ENCODE measurements at regions not wholly inside any gene's neighbourhood (a gene's known extent, or its start where the extent isn't known, plus 50 kb on each side); places are given as distances from the start of the nearest gene placed in this dataset.

GRCh38 chr1:96020378-96020777 is 701.2 kb upstream of the PTBP2 start:
- Histone ChIP-seq H3K4me1 (ENCODE audit: low read length) (no peaks in the 10 kb centered on the region), H3K9ac (ENCODE audit: low read length) (no peak overlapping the region), H3K9me2 (replicated peaks; ENCODE audit: insufficient read depth, low read length) (no peaks in the 10 kb centered on the region), H2AFZ (ENCODE audit: low read length) (no peak overlapping the region), H3K36me3 (ENCODE audit: insufficient read depth, low read length) (no peaks in the 10 kb centered on the region), H4K20me1 (ENCODE audit: insufficient read depth, low read depth, low read length) (no peaks in the 10 kb centered on the region), H3K4me2 (ENCODE audit: low read depth, low read length, poor library complexity, severe bottlenecking) (no peak overlapping the region), H3K79me2 (ENCODE audit: low read length) (no peaks in the 10 kb centered on the region), H3K27ac (ENCODE audit: low read length) (no peak overlapping the region), H3K4me3 (ENCODE audit: low read length) (no peak overlapping the region), H3K9me3 (ENCODE audit: low read length) (0 out of 2 replicates have a peak, but pooled peaks cover 3% of the 10 kb centered on the region), H3K27me3 (ENCODE audit: low read length) (no peaks in the 10 kb centered on the region)
- no peak for DNase-seq

- H3K4me2 ChIP-seq (ENCODE audit: low read depth, low read length, poor library complexity, severe bottlenecking) = no peak overlapping the region
Observed at GRCh38 chr1:96025062-96025461, 696.5 kb upstream of the PTBP2 start.

DNA sequence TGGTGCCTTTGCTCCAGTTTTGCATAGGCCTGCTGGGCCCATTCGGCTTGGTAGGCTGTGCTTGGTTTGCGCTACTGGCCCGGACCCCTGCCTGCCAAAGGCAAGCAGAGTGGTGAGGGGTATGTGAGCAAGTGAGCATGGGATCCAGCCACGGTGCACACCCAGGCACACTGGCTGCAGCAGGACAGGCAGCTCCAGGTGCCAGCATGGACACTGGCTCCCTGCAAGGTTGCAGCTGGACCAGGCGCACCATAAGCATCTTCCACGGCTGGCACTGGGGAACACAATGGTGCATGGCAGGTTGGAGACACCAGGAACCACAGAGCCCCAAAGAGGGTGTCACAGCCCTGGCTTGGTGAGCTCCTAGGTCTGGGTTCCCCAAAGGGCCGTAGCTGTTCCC is 693.5 kb upstream of the PTBP2 start:
- no peaks in the 10 kb centered on the region for H4K20me1 ChIP-seq (ENCODE audit: insufficient read depth, low read depth, low read length)
- no peak overlapping the region for H2AFZ ChIP-seq (ENCODE audit: low read length)
- H3K36me3 ChIP-seq (ENCODE audit: insufficient read depth, low read length) = no peaks in the 10 kb centered on the region
- H3K9me3 ChIP-seq (ENCODE audit: low read length) = 0 out of 2 replicates have a peak, but pooled peaks cover 3% of the 10 kb centered on the region
- H3K27ac ChIP-seq (ENCODE audit: low read length) = no peak overlapping the region
- no peak for DNase-seq
- H3K9me2 ChIP-seq (replicated peaks; ENCODE audit: insufficient read depth, low read length) = no peaks in the 10 kb centered on the region
- H3K79me2 ChIP-seq (ENCODE audit: low read length) = no peaks in the 10 kb centered on the region
- H3K4me2 ChIP-seq (ENCODE audit: low read depth, low read length, poor library complexity, severe bottlenecking) = no peak overlapping the region
- no peaks in the 10 kb centered on the region for H3K27me3 ChIP-seq (ENCODE audit: low read length)
- no peak overlapping the region for H3K4me3 ChIP-seq (ENCODE audit: low read length)
- H3K9ac ChIP-seq (ENCODE audit: low read length) = no peak overlapping the region
- no peaks in the 10 kb centered on the region for H3K4me1 ChIP-seq (ENCODE audit: low read length)

More at GRCh38 chr1:96025062-96025461, 696.5 kb upstream of the PTBP2 start:
- Histone ChIP-seq H3K4me1 (ENCODE audit: low read length) (no peaks in the 10 kb centered on the region), H3K9ac (ENCODE audit: low read length) (no peak overlapping the region), H3K9me2 (replicated peaks; ENCODE audit: insufficient read depth, low read length) (no peaks in the 10 kb centered on the region), H2AFZ (ENCODE audit: low read length) (no peak overlapping the region), H3K27ac (ENCODE audit: low read length) (no peak overlapping the region), H4K20me1 (ENCODE audit: insufficient read depth, low read depth, low read length) (no peaks in the 10 kb centered on the region), H3K79me2 (ENCODE audit: low read length) (no peaks in the 10 kb centered on the region), H3K36me3 (ENCODE audit: insufficient read depth, low read length) (no peaks in the 10 kb centered on the region), H3K9me3 (ENCODE audit: low read length) (0 out of 2 replicates have a peak, but pooled peaks cover 3% of the 10 kb centered on the region), H3K27me3 (ENCODE audit: low read length) (no peaks in the 10 kb centered on the region), H3K4me3 (ENCODE audit: low read length) (no peak overlapping the region)
- no peak for DNase-seq

DNA sequence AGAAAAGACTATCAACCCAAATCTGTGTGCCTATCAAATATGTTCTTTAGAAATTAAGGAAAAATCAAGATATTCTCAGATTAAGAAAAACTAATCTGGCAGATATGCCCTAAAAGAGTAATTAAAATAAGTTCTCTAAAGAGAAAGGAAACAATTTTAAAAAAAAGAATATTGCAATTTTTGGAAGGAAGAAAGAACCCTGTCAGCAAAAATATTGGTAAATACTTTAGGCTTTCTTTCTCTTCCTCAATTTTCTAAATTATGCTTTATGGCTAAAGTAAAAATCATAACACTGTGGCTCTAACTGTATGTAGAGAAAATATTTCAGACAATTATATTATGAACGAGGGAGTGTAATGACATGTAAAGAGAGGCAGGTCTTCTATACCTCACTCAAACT is 691.3 kb upstream of the PTBP2 start:
- H3K4me2 ChIP-seq (ENCODE audit: low read depth, low read length, poor library complexity, severe bottlenecking) = no peak overlapping the region
- H3K4me1 ChIP-seq (ENCODE audit: low read length) = no peaks in the 10 kb centered on the region
- H3K9ac ChIP-seq (ENCODE audit: low read length) = no peak overlapping the region
- H3K9me3 ChIP-seq (ENCODE audit: low read length) = no peaks in the 10 kb centered on the region
- H3K36me3 ChIP-seq (ENCODE audit: insufficient read depth, low read length) = no peaks in the 10 kb centered on the region
- H2AFZ ChIP-seq (ENCODE audit: low read length) = no peak overlapping the region
- H3K4me3 ChIP-seq (ENCODE audit: low read length) = no peak overlapping the region
- H3K79me2 ChIP-seq (ENCODE audit: low read length) = no peaks in the 10 kb centered on the region
- H3K9me2 ChIP-seq (replicated peaks; ENCODE audit: insufficient read depth, low read length) = no peaks in the 10 kb centered on the region
- H3K27ac ChIP-seq (ENCODE audit: low read length) = no peak overlapping the region
- H3K27me3 ChIP-seq (ENCODE audit: low read length) = no peaks in the 10 kb centered on the region
- DNase-seq = no peak
- H4K20me1 ChIP-seq (ENCODE audit: insufficient read depth, low read depth, low read length) = no peaks in the 10 kb centered on the region

- H3K4me1 ChIP-seq (ENCODE audit: low read length) = no peaks in the 10 kb centered on the region
- no peaks in the 10 kb centered on the region for H3K9me3 ChIP-seq (ENCODE audit: low read length)
- no peak overlapping the region for H3K9ac ChIP-seq (ENCODE audit: low read length)
- DNase-seq = no peak
- H4K20me1 ChIP-seq (ENCODE audit: insufficient read depth, low read depth, low read length) = no peaks in the 10 kb centered on the region
- H3K36me3 ChIP-seq (ENCODE audit: insufficient read depth, low read length) = no peaks in the 10 kb centered on the region
- H3K27ac ChIP-seq (ENCODE audit: low read length) = no peak overlapping the region
- H3K9me2 ChIP-seq (replicated peaks; ENCODE audit: insufficient read depth, low read length) = no peaks in the 10 kb centered on the region
- no peaks in the 10 kb centered on the region for H3K79me2 ChIP-seq (ENCODE audit: low read length)
- H3K27me3 ChIP-seq (ENCODE audit: low read length) = no peaks in the 10 kb centered on the region
- no peak overlapping the region for H3K4me2 ChIP-seq (ENCODE audit: low read depth, low read length, poor library complexity, severe bottlenecking)
- H2AFZ ChIP-seq (ENCODE audit: low read length) = no peak overlapping the region
- H3K4me3 ChIP-seq (ENCODE audit: low read length) = no peak overlapping the region
Observed at GRCh38 chr1:96034006-96034405, 687.6 kb upstream of the PTBP2 start.

DNA sequence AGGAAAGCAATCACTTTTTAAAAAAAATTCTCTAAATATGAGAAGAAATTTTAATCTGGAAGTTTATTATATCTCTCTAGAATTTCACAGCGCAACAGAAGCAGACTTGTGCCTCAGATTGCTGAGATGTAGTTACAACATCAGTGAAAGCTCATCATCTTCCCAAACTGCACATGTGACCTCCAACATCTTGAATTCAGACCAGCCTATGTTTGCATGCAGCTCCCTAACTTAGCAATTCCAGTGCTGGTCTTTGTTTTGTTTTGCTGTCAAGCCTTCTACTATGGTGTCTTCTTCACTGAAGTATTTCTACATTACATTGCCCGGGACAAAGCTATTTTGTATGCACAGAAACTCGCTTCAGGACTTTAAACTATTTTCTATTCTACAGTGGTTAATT is 684.8 kb upstream of the PTBP2 start:
- H3K4me2 ChIP-seq (ENCODE audit: low read depth, low read length, poor library complexity, severe bottlenecking) = no peak overlapping the region
- DNase-seq = no peak
- no peak overlapping the region for H3K4me3 ChIP-seq (ENCODE audit: low read length)
- H3K9me2 ChIP-seq (replicated peaks; ENCODE audit: insufficient read depth, low read length) = no peaks in the 10 kb centered on the region
- H3K27ac ChIP-seq (ENCODE audit: low read length) = no peak overlapping the region
- no peaks in the 10 kb centered on the region for H3K36me3 ChIP-seq (ENCODE audit: insufficient read depth, low read length)
- no peak overlapping the region for H2AFZ ChIP-seq (ENCODE audit: low read length)
- no peaks in the 10 kb centered on the region for H3K4me1 ChIP-seq (ENCODE audit: low read length)
- no peak overlapping the region for H3K9ac ChIP-seq (ENCODE audit: low read length)
- no peaks in the 10 kb centered on the region for H3K9me3 ChIP-seq (ENCODE audit: low read length)
- no peaks in the 10 kb centered on the region for H3K27me3 ChIP-seq (ENCODE audit: low read length)
- no peaks in the 10 kb centered on the region for H3K79me2 ChIP-seq (ENCODE audit: low read length)
- H4K20me1 ChIP-seq (ENCODE audit: insufficient read depth, low read depth, low read length) = no peaks in the 10 kb centered on the region

- no peak for DNase-seq
- no peaks in the 10 kb centered on the region for H3K9me2 ChIP-seq (replicated peaks; ENCODE audit: insufficient read depth, low read length)
- H3K4me3 ChIP-seq (ENCODE audit: low read length) = no peak overlapping the region
- no peaks in the 10 kb centered on the region for H3K4me1 ChIP-seq (ENCODE audit: low read length)
- H3K27me3 ChIP-seq (ENCODE audit: low read length) = no peaks in the 10 kb centered on the region
- H2AFZ ChIP-seq (ENCODE audit: low read length) = no peak overlapping the region
- no peaks in the 10 kb centered on the region for H3K79me2 ChIP-seq (ENCODE audit: low read length)
- H4K20me1 ChIP-seq (ENCODE audit: insufficient read depth, low read depth, low read length) = no peaks in the 10 kb centered on the region
- H3K36me3 ChIP-seq (ENCODE audit: insufficient read depth, low read length) = no peaks in the 10 kb centered on the region
- no peak overlapping the region for H3K27ac ChIP-seq (ENCODE audit: low read length)
- H3K4me2 ChIP-seq (ENCODE audit: low read depth, low read length, poor library complexity, severe bottlenecking) = no peak overlapping the region
- H3K9ac ChIP-seq (ENCODE audit: low read length) = no peak overlapping the region
- H3K9me3 ChIP-seq (ENCODE audit: low read length) = no peaks in the 10 kb centered on the region
Observed at GRCh38 chr1:96038636-96039035, 682.9 kb upstream of the PTBP2 start.

GRCh38 chr1:96039910-96040309 is 681.7 kb upstream of the PTBP2 start:
- Histone ChIP-seq H3K4me2 (ENCODE audit: low read depth, low read length, poor library complexity, severe bottlenecking) (no peak overlapping the region), H3K4me1 (ENCODE audit: low read length) (no peaks in the 10 kb centered on the region), H2AFZ (ENCODE audit: low read length) (no peak overlapping the region), H3K79me2 (ENCODE audit: low read length) (no peaks in the 10 kb centered on the region), H4K20me1 (ENCODE audit: insufficient read depth, low read depth, low read length) (no peaks in the 10 kb centered on the region), H3K27me3 (ENCODE audit: low read length) (no peaks in the 10 kb centered on the region), H3K4me3 (ENCODE audit: low read length) (no peak overlapping the region), H3K9me2 (replicated peaks; ENCODE audit: insufficient read depth, low read length) (no peaks in the 10 kb centered on the region), H3K9ac (ENCODE audit: low read length) (no peak overlapping the region), H3K27ac (ENCODE audit: low read length) (no peak overlapping the region), H3K36me3 (ENCODE audit: insufficient read depth, low read length) (no peaks in the 10 kb centered on the region), H3K9me3 (ENCODE audit: low read length) (no peaks in the 10 kb centered on the region)
- no peak for DNase-seq

GRCh38 chr1:96041470-96041869 is 680.1 kb upstream of the PTBP2 start:
- H3K79me2 ChIP-seq (ENCODE audit: low read length) = no peaks in the 10 kb centered on the region
- H3K27me3 ChIP-seq (ENCODE audit: low read length) = no peaks in the 10 kb centered on the region
- no peak overlapping the region for H3K27ac ChIP-seq (ENCODE audit: low read length)
- no peaks in the 10 kb centered on the region for H3K36me3 ChIP-seq (ENCODE audit: insufficient read depth, low read length)
- H3K9ac ChIP-seq (ENCODE audit: low read length) = no peak overlapping the region
- no peaks in the 10 kb centered on the region for H4K20me1 ChIP-seq (ENCODE audit: insufficient read depth, low read depth, low read length)
- no peak overlapping the region for H2AFZ ChIP-seq (ENCODE audit: low read length)
- H3K9me3 ChIP-seq (ENCODE audit: low read length) = no peaks in the 10 kb centered on the region
- no peaks in the 10 kb centered on the region for H3K9me2 ChIP-seq (replicated peaks; ENCODE audit: insufficient read depth, low read length)
- no peaks in the 10 kb centered on the region for H3K4me1 ChIP-seq (ENCODE audit: low read length)
- H3K4me2 ChIP-seq (ENCODE audit: low read depth, low read length, poor library complexity, severe bottlenecking) = no peak overlapping the region
- no peak overlapping the region for H3K4me3 ChIP-seq (ENCODE audit: low read length)
- DNase-seq = no peak
